Activated CD4-positive, alpha-beta T cell treated with anti-CD3 and anti-CD28 coated beads for 4 hours (primary cell): ENCODE measurements at regions not wholly inside any gene's neighbourhood (a gene's known extent, or its start where the extent isn't known, plus 50 kb on each side); places are given as distances from the start of the nearest gene placed in this dataset.

Source experiments
- DNase-seq, 2 donors: peaks; one replicate each; pipeline ENCODE4 v3.0.0-alpha.2; 2020

GRCh38 chr4:36841583-36842326, 402.8 kb upstream of the NWD2 start:
- DNase-seq: no peak

GRCh38 chr4:36844448-36844847, 400.1 kb upstream of the NWD2 start:
- no peak for DNase-seq

- DNase-seq: no peak
Measured at GRCh38 chr4:36852856-36853255, 391.7 kb upstream of the NWD2 start.

GRCh38 chr4:36854554-36854953, 390.0 kb upstream of the NWD2 start:
- DNase-seq: no peak

GRCh38 chr4:36863601-36864000, 380.9 kb upstream of the NWD2 start:
- DNase-seq: no peak

- no peak for DNase-seq
Measured at GRCh38 chr4:36870121-36870520, 374.4 kb upstream of the NWD2 start.

- no peak for DNase-seq
Measured at GRCh38 chr4:36872679-36873078, 371.9 kb upstream of the NWD2 start.

- no peak for DNase-seq
Measured at GRCh38 chr4:36884151-36884550, 360.4 kb upstream of the NWD2 start.

GRCh38 chr4:36891971-36892370, 352.6 kb upstream of the NWD2 start:
- no peak for DNase-seq

- no peak for DNase-seq
Measured at GRCh38 chr4:36900446-36900987, 344.0 kb upstream of the NWD2 start.

GRCh38 chr4:36904823-36905222, 339.7 kb upstream of the NWD2 start:
- DNase-seq: no peak

GRCh38 chr4:36914106-36914505, 330.4 kb upstream of the NWD2 start:
- DNase-seq: no peak

GRCh38 chr4:36915717-36916116, 328.8 kb upstream of the NWD2 start:
- no peak for DNase-seq

- no peak for DNase-seq
Measured at GRCh38 chr4:36917413-36917812, 327.1 kb upstream of the NWD2 start.

- DNase-seq: no peak
Measured at GRCh38 chr4:36919721-36920120, 324.8 kb upstream of the NWD2 start.

- no peak for DNase-seq
Measured at GRCh38 chr4:36921476-36922216, 322.9 kb upstream of the NWD2 start.

GRCh38 chr4:36930562-36931111, 313.9 kb upstream of the NWD2 start:
- no peak for DNase-seq

- DNase-seq: no peak
Measured at GRCh38 chr4:36944232-36944631, 300.3 kb upstream of the NWD2 start.

- DNase-seq: no peak
Measured at GRCh38 chr4:36961420-36961819, 283.1 kb upstream of the NWD2 start.

- no peak for DNase-seq
Measured at GRCh38 chr4:36966756-36967460, 277.6 kb upstream of the NWD2 start.

- DNase-seq: no peak
Measured at GRCh38 chr4:36979533-36979932, 265.0 kb upstream of the NWD2 start.

GRCh38 chr4:36990128-36990872, 254.2 kb upstream of the NWD2 start:
- DNase-seq: no peak

- no peak for DNase-seq
Measured at GRCh38 chr4:36997727-36998126, 246.8 kb upstream of the NWD2 start.
